Sciatic nerve (tissue), 2 donors: ENCODE measurements at regions not wholly inside any gene's neighbourhood (a gene's known extent, or its start where the extent isn't known, plus 50 kb on each side); places are given as distances from the start of the nearest gene placed in this dataset.

Experiments used
- ATAC-seq: fragments of 200-7000 bp; cut with Tn5 transposase; one replicate; pipeline ENCODE4 v1.9.1; 2020; ENCODE audit warnings: mild to moderate bottlenecking, moderate library complexity
- DNase-seq: peaks from one replicate; pipeline ENCODE4 v3.0.0-alpha.2; 2020; ENCODE audit warnings: low spot score
- intact Hi-C: fragments of 100-400 bp; cut with DNase I; formaldehyde crosslinking; loops from one replicate; pipeline ENCODE4 v1.14.2; 2022
- donor health status: DM: no; HTN: no; CAD: no.
- donor health status: DM: no; HTN: no; CAD: no.

DNA sequence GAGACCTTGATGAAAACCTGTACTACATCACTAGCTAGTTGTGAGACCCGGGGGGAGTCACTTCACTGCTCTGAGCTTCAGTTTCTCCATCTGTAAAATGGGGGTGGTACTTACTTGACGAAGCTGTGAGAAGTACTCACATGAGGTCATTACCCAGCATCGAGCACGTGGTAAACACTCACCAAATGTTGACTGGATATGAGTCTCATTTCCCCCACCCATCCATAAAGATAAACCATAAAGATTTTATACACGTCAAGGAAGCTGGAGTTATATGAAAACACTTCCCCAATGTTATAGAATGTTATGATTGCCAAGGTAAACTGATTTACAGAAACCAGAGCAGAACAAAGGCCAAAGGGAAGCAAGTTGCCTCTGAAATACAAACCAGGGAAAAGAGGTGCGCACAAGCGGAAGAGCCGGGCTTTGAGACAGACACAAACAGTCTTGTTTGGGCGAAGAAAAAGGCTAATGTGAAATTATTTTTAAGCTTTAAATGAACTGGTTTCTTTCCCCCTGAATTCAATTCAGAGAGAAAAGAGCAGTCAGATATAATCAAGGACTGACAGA lies 536.8 kb downstream of the MED13L start:
- ATAC-seq = no peak
- intact Hi-C loops = no loop called here
- DNase-seq = no peak

- intact Hi-C loops = no loop called here
- DNase-seq = no peak
- no peak for ATAC-seq
Measured at GRCh38 chr12:115737895-115738294, 539.6 kb downstream of the MED13L start.

GRCh38 chr12:115736360-115736759 lies 541.1 kb downstream of the MED13L start:
- DNase-seq (no peak), ATAC-seq (no peak)
- intact Hi-C loops = no loop called here

- DNase-seq (no peak), ATAC-seq (no peak)
- intact Hi-C loops = no loop called here
Measured at GRCh38 chr12:115730975-115731541, 546.4 kb downstream of the MED13L start.

- intact Hi-C loops = no loop called here
- DNase-seq = no peak
- no peak for ATAC-seq
Measured at GRCh38 chr12:115726691-115727090, 550.8 kb downstream of the MED13L start.

DNA sequence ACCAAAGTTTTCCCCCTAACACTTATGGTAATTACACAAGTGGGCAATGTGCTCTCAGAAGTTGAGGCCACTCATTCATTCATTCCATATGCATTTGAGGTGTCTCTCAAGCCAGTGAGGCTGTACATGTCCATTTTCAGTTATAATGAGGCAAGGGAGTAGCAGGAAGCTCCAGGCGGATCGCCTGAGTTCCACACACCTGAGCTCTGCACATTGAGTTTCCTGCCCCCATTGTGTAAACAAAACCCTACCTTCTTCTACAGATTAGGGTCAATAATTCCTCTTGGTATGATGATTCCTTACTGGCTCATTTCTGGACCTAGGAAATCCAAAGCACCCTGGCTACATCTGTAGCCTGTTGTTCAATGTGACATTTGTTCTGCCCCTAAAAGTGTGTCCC lies 555.3 kb downstream of the MED13L start:
- no peak for DNase-seq
- ATAC-seq = no peak
- intact Hi-C loops = no loop called here

GRCh38 chr12:115716551-115716950 lies 560.9 kb downstream of the MED13L start:
- no peak for DNase-seq
- ATAC-seq = no peak
- intact Hi-C loops = no loop called here

DNA sequence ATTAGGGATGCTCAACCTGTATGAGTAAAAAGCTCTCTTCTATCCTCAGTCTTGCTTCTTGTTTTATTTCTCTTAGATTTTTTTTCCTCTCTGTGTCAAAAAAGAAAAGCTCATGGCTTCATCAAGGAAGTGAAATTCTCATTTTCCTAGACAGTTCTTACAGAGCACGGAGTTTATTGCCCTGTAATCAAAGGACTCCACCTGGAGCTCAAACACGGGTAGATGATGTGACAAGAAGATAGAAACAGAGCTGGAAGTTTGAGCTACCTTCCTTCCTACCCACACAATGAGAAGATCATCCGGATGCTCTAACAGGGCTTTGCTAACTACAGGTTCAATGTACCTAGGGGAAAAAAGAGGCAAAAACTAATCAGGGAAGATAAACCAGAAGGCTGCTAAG lies 564.8 kb downstream of the MED13L start:
- ATAC-seq = no peak
- intact Hi-C loops = no loop called here
- DNase-seq = no peak

DNA sequence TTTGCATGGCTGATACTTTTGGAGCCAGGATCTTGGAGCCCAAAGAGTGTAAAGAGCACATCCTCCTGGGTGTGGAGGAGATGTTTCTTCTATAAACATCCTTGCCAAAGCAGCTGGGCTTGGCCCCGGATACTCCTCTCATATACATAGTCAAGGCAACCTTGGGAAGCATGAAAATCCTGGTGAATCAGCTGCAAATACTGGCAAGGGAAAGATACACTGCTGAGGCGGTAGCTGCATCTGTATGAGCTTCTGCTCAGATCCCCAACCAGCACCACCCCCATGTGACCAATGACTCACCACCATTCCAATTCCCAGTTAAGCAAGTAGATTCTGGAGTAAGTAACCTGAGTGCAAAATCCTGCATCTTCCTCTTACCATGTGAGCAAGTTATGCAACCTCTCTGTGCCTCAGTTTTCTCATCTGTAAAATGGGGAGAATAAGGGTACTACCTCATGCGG lies 567.4 kb downstream of the MED13L start:
- intact Hi-C loops = no loop called here
- peak; percentile 65 for DNase-seq
- ATAC-seq = peak; percentile 90

GRCh38 chr12:115709540-115710011 lies 567.9 kb downstream of the MED13L start:
- ATAC-seq (peak; percentile 87), DNase-seq (peak; percentile 85)
- intact Hi-C loops = no loop called here

- DNase-seq (no peak), ATAC-seq (no peak)
- intact Hi-C loops = no loop called here
Measured at GRCh38 chr12:115708801-115709200, 568.7 kb downstream of the MED13L start.

- no peak for DNase-seq
- intact Hi-C loops = no loop called here
- no peak for ATAC-seq
Measured at GRCh38 chr12:115700896-115701465, 576.5 kb downstream of the MED13L start.

DNA sequence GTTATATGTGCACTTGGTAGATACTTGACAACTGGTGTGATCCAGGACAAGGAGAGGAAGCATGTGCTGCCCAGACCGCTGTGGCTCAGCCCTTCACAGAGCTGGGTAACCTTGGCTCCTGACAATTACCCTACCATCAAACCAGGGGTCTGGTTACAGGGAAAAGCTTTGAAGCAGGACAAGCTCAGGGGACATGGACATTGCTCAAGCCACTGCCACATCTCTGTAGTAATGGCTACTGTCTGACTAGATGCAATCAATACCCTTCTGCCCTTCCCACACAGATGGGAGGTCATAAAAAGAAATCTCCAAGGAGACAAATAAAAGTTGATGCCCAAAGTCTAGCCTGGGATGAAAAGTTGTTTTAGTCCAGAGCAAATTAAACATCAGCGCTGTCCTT lies 577.4 kb downstream of the MED13L start:
- DNase-seq = no peak
- intact Hi-C loops = no loop called here
- ATAC-seq = no peak

DNA sequence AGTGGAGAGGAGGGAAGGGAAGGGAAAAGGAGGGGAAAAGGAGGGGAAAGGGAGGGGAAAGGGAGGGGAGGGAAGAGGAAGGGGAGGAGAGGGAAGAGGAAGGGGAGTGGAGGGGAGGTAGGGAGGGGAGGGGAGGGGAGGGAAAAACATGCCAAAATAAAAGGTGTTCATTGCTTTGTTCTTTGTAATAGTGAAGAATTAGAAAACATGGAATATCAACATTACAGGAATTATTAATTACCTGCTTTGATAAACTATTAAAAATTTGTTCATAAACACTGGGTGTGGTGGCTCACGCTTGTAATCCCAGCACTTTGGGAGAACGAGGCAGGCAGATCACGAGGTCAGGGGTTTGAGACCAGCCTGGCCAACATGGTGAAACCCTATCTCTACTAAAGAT lies 579.2 kb downstream of the MED13L start:
- no peak for DNase-seq
- intact Hi-C loops = no loop called here
- no peak for ATAC-seq

GRCh38 chr12:115697340-115697739 lies 580.2 kb downstream of the MED13L start:
- intact Hi-C loops = no loop called here
- ATAC-seq = no peak
- DNase-seq = no peak

DNA sequence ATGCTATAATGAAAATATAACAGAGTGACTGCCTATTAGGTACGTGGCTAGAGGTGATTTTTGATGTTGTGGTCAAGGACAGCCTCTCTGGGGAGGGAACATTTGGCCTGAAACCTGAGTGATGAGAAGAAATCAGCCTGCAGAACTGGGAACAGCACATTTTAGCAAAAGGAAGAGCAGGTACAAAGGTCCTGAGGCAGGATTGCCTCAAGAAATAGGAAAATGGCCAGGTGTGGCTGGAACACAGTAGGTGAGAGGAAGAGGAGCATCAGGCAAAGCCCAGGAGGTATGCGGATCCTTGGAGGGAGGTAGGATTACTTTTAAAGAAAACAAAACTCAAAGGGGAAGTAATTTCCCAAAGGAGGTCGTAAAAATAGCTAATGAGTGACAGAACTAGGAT lies 582.9 kb downstream of the MED13L start:
- ATAC-seq (no peak), DNase-seq (no peak)
- intact Hi-C loops = no loop called here

DNA sequence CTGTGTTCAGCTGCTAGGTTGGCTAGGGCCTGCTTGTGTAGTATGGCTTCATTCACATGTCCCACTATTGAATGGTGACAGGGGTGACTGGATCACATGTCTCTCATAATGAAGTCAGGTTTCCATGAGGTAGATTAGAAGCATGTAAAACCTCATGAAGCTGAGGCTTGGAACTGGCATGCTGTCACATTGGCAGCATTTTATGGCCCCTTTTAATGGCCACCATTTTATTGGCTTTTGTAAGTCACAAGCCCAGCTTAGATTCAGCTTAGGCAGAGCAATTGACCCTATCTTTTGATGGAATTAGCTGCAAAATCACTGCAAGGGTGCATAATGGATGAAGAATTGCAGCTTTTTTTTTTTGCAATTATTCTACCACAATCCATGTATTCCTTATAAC lies 583.5 kb downstream of the MED13L start:
- ATAC-seq = no peak

DNA sequence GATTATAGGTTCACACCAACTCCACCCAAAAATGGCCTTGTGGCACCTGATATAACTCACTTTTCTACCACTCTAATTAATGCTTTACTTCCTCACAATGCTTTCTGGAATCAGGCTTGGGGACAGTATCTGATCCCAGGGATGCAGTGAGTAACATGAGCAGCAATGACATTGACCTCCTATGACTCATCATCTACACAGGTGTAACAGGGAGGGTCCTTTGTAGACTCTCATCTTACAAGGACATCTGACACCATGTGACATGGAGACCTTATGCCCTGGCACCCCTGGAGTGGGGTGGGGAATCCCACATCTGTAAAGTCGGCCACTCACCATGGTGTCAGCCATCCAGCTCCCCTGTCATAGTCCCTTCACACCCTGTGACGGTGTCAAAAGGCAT lies 586.4 kb downstream of the MED13L start:
- ATAC-seq (no peak), DNase-seq (no peak)
- intact Hi-C loops = no loop called here

More for the DNA sequence above, 583.5 kb downstream of the MED13L start:
- intact Hi-C loops = no loop called here
- no peak for DNase-seq

DNA sequence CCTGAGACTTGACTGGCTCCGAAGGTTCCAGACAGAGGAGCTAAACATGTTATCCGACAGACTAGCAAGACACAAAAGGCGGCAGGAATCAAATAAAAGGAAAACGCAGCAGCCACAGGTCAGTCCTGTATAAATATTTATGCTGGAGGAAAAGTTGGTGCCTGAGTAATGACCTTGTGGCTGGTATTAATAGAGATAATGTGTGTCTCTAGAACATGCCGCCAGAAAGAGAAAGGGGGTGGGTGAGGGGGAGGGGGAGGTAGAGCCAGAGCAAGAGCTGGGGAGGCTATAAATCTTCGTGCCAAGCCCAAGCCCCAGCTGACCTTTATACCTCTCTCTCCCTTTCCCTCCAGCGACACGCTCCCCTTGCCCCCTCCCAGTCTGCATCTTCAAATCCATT lies 590.4 kb downstream of the MED13L start:
- peak; percentile 20 for ATAC-seq
- intact Hi-C loops = no loop called here
- no peak for DNase-seq

DNA sequence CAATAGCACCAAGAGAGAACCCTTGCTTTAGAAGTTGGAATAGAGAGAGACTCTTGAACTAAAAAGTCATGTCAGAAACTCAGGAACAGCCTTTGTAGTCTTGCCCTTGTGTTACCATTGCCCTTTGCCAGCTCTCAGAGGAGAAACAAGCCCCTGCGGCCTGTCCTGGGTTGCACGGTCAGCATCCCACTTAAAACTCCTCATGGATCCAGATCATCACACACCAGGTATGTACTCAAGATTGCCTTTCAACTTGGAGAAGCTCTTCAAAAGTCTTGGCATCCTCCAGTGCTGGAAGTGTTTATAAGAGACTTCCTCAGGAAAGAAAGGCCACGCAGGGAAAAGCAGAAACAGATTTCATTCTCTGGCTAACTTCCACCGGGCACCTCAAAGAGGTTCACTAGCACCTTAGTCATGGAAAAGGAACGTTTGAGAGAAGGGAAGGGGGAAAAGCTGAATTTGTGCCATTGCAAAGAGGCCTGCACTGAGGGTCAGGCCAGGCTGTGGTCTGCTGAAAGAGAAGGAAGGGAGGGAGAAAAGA lies 594.2 kb downstream of the MED13L start:
- ATAC-seq (no peak), DNase-seq (no peak)
- intact Hi-C loops = no loop called here

DNA sequence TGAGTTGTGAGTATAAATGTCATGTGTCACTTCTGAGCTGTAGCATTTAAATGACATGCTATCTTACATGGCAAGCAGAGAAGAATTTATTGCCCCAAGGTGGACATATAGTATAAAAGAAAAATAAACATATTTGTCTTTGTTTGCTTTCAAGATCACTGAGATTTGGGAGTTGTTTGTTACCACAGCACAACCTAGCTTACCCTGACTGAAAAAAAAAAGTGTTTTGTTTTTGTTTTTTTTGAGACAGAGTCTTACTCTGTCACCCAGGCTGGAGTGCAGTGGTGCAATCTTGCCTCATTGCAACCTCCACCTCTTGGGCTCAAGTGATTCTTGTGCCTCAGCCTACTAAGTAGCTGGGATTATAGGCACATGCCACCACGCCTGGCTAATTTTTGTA lies 596.5 kb downstream of the MED13L start:
- intact Hi-C loops = no loop called here
- no peak for DNase-seq

More for the DNA sequence above, 596.5 kb downstream of the MED13L start:
- no peak for ATAC-seq
